Left lobe of liver (tissue), 2 donors: ENCODE measurements at regions not wholly inside any gene's neighbourhood (a gene's known extent, or its start where the extent isn't known, plus 50 kb on each side); places are given as distances from the start of the nearest gene placed in this dataset.
"Not testable (repeated sequence)": the region's sequence is repeated elsewhere in the genome, so short reads cannot be mapped to it uniquely, and the experiment has no call there.

Source experiments
- ATAC-seq: fragments of 200-7000 bp; cut with Tn5 transposase; one replicate; pipeline ENCODE4 v1.9.1; 2020; ENCODE audit warnings: mild to moderate bottlenecking, moderate library complexity
- DNase-seq: peaks from one replicate; pipeline ENCODE4 v3.0.0-alpha.2; 2020; ENCODE audit warnings: low spot score
- donor health status: DM: no; HTN: no; CAD: no; lungs with moderate emphysema.
- donor health status: DM: no; HTN: yes; CAD: no.

DNA sequence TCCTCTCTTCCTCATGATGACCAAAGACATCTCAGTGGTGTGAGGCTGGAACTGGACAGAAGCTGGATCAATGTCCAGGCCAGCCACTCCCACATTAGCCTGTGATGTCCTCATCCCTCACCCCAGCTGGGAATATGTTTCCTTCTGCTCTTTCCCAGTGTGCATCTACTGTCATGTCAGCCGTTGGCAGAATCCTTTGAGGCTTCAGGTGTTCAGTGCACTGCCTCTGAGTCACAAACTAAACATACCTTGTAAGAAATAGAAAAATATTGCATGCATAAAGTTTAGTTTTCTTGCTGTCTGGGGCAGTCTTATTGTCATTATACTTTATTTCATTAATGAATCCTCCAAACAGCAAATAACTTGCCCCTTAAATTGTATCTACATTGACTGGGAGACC is 161.6 kb upstream of the RASGRP1 start:
- ATAC-seq = no peak

DNA sequence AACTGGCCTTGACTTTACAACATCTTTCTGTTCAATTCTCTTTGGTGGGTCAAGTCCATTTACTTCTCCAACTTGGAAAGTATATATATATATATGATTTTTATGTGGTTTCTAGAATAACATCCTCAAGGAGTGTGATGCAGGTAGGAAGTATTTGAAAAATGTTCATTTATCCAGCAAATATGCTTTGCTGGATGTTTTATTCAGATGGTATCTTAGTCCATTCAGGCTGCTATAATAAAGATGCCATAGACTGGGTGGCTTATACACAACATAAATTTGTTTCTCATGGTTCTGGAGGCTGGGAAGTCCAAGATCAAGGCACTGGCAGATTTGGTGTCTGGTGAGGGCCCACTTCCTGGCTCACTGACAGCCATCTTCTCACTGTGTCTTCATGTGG is 168.7 kb upstream of the RASGRP1 start:
- DNase-seq = no peak
- no peak for ATAC-seq

More for the DNA sequence above, 161.6 kb upstream of the RASGRP1 start:
- no peak for DNase-seq

DNA sequence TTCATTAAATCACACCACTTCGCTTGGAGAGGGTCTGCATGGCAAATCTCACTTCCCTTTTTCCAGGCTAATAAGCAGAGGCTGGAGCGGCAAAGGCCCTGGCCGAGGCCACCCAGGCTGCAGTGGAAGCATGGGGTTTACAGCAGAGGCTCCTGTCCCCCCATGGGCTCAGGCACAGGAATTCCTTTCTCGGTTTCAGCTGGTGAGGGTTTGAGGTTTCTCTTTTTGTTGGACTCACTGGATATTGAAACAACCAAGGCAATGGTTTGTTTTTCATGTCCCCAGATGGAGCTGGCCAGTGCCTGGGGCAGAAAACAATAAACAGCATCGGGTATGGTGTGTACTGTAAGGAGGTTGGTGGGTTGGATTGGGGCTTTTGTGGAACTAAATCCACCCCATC is 175.6 kb upstream of the RASGRP1 start:
- no peak for ATAC-seq
- no peak for DNase-seq

DNA sequence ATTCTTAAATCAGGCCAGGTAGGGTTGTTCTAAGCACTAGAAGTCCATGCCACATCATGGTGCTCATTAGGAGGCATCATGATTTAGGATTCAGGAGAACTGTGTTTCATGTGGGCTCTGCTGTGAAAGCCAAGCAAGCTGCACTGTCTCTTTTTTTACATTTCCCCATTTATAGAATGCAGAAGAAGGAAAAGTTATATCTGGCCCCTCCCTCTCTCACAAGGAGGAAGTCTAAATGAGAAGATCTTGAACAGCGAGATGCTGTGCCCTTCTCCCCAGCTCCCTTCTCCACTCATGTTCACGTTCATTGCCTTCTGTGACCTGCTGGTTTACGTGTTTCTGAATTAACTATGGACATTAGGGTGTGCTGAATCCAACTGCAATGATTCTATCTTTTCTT is 178.5 kb upstream of the RASGRP1 start:
- ATAC-seq = no peak
- DNase-seq = no peak

DNA sequence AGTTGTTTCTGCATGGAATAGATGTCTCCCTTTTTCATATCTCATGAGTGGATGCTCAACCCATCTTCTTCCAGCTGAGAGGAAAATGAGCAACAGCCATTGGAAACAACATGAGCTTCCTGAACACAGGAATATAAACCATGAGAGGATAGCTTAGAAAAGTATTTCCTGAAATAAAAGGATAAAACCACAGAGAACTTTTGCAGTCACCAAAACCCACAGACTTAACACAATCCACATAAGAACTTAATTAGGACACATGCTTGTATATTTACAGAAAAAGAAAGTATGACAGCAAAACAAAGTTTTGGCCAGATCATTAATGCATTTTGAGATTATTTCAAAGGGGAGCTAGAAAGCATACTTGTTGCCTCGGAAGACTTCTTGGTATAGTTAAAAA is 180.5 kb upstream of the RASGRP1 start:
- ATAC-seq (no peak), DNase-seq (no peak)

DNA sequence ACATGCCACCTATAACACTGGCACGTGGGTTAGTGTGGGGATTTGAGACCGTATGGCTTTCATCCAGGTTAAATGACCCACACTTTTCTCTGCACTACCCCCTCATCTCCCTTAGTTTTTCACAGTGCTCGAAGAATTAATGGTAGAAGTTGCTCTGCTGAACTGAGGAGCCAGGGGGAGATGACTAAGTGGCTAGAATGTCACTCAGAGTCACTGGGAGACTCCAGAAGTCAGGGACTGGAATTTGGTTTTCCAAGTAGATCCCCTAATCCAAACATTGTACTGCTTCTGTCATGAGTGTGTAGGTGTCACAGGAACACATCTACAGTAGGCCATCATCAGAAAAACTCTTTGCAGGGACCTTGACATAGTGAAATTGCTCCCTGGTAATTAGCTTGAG is 181.0 kb upstream of the RASGRP1 start:
- DNase-seq = no peak
- ATAC-seq = no peak

DNA sequence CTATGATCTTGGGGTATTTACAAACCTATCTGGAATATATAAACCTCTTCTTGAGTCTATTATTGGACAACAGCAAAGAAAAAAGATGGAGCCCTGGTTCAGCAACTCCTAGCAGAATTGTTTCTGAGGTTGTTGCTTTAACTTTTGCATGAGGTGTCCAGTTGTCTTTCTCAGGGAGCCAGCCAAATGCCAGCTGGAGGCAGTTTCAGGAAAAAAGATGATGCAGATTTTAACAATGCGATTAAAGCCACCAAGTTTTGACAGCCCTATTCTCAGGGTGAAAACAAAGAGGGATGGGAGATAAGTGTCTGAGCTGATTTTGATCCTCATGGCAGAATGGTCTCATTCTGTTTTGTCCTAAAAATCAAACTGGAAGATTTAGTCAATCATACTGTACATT is 181.6 kb upstream of the RASGRP1 start:
- DNase-seq = no peak
- ATAC-seq = no peak

DNA sequence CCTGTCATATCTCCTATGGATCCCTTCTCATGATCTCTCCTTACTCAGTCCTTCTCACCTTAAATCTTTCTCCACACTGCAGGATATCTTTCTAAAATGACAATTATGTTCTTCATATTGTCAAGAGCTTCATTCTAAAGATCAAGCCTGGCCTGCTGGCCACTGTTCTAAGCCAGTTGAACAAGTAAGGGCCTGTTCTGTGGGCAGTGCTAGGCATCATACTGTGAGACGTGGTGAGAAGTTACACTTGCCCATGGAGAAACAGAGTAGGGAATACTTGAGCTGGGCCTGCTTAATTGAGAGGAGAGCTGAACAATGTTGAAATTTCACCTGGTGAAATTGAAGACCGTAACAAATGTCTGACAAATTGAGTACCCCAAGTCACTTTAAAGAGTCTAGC is 184.1 kb upstream of the RASGRP1 start:
- ATAC-seq = no peak
- DNase-seq = no peak

DNA sequence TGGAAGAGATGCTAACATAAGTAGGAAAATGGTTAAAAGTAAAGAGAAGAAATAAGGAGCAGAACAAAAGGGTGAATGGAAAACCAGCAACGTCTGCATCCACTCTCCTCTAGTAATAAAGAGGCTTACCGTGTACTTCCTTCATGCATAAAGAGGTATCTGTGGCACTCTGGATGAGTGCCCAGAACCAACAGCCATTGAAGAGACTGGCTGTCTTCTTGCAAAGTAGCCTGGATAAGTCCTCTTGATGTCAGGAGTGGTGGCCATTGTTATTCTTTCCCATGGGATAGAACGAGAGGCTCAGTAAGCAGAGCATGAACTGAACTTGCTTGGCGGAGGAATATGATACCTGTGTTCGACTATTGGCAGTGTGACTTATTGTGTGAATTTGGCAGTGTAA is 186.2 kb upstream of the RASGRP1 start:
- DNase-seq (no peak), ATAC-seq (no peak)

DNA sequence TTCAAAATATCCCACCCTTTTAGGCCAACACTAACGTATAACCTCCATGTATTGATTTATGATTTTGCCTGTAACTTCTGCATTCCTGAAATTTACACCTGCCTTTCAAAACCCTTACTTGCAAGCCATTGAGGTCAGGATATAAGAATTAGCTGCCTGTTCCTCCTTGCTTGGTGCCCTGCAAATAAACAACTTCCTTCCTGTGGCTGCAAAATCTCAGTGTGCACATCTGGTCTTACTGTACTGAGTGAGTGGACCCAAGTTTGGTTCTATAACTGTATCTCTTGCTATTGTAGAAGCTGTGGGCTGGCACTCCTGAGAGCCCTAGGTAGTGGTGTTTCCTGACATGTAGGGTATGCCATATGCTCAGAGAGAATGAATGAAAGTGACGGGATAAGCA is 191.1 kb upstream of the RASGRP1 start:
- ATAC-seq (no peak), DNase-seq (no peak)

DNA sequence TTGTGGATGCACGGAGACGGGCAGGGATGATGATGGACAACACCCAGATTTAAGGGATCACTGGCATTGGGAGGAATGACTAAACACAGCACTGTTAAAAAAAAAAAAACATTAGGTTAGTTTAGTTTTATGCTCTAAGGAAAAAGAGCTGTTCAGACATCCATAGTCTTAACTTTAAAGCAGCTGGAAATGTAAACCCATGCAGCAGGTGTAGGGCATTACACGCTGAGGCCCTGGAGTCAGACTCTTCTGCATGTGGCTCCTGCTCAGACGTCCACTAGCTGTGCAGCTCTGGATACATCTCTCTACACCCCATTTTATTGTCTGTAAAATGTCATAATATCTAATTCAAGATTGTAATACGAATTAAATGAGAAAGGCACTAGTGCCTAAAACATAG is 191.8 kb upstream of the RASGRP1 start:
- DNase-seq (no peak), ATAC-seq (no peak)

DNA sequence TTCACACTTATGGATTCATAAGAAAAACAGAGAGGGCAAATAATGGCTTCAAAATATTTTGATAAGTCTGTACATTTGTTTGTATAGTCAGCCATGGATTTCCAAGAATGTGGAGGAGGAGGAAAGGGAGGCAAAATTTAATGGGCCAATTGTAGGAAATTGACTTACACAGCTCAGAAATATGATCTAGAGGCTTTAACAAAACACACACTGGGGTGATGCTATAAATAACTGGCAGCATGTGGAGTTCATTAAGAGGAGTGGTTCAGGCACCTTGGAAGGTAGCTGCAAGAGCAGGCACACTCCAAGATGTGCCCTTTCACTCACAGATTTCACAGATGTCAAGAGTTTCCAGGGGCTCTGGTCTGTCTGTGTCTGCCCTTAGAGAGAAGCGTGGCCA is 193.4 kb upstream of the RASGRP1 start:
- DNase-seq (no peak), ATAC-seq (no peak)

DNA sequence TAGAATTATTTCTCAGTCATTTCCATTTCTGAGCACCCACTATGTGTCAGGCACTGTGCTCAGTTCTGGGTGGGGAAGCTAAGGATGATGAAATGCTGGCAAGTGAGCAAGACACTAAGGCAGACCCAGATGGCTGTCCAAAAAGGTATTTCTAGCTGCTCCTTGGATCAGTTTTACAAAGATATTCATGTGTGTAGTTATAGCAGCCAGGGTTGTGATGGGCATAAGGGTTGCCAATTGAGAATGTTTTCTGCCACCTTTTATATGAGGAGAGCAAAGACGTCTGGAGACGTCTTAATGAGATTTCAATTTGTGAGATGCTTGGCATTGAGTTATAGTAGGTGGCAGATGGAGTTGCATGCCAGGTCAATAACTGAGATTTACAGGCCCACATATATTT is 197.1 kb upstream of the RASGRP1 start:
- no peak for DNase-seq
- no peak for ATAC-seq

DNA sequence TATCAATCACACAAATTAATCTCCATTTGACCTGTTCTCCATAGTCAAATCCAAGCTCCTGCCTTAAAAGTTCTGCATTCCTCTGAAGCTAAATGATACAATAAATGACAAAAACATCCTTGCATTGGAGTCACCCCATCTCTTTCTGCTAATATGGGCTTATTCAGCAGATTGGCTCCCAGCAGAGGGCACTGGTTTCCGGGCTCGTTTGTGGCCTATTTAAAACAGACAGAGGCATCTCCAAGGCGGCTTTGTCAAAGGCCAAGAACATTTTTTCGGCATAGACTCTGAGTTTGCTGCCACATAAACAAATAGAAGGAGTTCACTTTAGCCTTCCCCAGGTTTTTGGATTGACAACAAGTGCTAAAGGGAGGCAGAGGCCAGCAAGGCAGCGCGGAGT is 204.4 kb upstream of the RASGRP1 start:
- no peak for DNase-seq
- no peak for ATAC-seq

DNA sequence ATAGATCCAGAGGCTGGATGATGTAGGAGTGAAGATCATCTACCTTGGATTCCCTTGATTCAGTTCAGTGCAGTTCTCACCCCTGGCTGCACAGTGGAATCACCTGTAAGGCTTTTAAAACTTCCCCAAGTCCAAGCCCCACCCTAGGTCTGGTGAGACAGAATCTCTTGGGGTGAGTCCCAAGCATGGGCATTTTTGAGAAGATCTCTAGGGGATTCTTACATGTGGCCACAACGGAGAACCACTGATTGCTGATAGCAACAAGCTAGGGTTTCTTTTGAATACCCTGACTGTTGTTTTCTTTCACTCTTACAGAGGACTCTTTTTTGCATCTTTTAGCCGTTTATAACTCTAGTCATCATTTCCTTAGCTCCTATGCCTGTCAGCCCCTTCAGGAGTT is 204.9 kb upstream of the RASGRP1 start:
- DNase-seq (no peak), ATAC-seq (no peak)

DNA sequence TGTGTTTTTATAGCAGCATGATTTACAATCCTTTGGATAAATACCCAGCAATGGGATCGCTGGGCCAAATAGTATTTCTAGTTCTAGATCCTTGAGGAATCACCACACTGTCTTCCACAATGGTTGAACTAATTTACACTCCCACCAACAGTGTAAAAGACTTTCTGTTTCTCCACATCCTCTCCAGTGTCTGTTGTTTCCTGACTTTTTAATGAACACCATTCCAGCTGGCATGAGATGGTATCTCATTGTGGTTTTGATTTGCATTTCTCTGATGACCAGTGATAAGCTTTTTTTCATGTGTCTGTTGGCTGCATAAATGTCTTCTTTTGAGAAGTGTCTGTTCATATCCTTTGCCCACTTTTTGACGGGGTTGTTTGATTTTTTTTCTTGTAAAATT is 209.5 kb upstream of the RASGRP1 start:
- not testable (repeated sequence) for DNase-seq, ATAC-seq

DNA sequence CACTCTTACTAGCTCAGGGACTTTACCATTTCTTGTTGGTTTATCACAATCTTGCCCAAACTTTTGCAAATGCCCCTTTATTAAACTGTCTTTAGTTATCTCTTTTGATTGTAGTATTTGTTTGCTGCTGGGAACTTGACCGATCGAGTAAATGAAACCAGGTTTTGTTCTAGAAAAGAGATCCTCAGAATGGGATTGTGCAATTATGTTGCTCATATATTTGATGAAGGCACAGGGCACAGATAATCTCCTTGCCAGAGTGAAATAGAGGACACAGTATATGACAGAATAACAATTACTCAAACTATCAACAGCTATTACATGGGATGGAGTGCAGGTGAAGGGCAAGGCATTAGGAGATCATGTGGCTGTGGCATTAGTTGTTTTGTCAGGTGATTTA is 216.6 kb upstream of the RASGRP1 start:
- no peak for DNase-seq
- ATAC-seq = no peak

DNA sequence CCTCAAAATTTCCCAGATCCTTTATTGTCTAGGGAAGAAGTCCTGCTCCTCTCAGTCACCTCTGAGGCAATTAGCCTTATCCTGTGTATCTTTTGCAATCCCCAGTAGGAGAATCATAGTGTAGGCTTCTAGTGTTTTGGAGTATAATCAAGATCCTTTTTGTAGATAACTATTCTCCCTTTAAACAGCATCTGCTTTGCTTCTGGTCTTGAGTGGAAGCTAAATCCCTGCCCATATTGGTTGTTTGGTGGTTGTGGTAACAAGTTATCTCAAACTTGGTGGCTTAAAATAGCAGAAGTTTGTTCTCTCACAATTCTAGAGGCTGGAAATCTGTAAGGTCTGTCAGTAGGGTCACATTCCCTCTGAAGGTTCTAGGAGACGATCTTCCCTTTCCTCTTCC is 217.5 kb upstream of the RASGRP1 start:
- ATAC-seq = no peak
- DNase-seq = no peak

DNA sequence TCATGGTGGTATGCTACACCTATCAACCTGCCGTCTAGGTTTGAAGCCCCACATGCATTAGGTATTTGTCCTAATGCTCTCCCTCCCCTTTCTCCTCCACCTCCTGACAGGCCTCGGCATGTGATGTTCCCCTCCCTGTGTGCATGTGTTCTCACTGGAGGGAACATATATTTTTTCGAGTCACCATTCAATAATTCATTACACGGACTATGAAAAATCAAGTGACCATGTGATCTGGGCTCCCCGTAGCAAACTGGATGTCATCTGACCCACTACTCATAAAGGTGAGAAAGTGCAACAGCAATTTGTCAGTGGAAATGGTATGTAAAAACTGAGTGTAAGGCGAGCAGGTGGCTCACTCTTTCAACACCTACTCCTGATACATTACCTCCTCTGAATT is 224.3 kb upstream of the RASGRP1 start:
- DNase-seq (no peak), ATAC-seq (no peak)

DNA sequence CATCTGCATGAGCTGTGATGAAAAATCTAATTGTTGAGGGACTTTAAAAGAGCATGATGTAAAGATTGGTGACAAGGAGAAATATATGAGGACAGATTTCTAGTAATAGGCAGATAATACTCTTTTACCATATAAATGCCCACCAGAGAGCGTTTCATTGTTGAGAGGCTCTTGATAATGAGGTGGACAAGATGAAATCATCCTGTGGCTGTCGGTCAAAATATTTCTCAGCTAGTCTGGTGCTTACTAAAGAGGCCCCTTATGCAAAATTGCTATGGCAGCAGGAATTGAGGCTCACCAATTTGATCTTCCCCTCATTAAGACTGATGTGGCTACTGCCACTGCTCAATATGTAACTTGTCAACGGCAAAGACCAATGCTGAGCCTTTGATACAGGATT is 225.0 kb upstream of the RASGRP1 start:
- DNase-seq = no peak
- ATAC-seq = no peak

DNA sequence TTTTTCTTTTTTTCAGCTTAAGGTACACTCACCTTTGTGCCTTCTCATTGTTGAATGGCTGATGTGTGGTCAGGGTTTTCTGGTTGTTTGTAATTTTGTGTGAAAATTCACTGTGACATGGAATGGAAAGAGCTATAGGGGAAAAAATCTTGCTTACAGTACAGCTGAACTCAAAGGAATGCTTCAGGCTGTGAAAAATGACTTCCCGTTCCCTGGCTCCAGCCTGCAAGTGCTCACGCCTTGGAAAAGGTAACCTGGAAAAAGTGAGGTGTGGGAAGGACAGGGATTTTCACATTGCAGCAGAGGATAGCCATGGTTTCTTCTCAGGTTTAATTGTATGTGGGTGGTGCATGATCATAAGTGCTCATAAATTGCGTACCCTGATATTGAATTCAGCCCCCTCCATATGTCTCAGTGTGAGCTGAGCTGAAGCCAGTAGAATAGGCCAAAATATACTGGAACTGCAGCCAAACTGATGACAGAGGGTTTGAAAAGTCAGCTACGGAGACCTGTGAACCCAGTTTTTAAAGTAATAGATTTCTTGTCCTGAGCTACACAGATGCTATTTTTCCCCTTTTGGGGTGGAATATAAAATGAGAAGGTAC is 228.7 kb upstream of the RASGRP1 start:
- no peak for ATAC-seq
- DNase-seq = no peak

DNA sequence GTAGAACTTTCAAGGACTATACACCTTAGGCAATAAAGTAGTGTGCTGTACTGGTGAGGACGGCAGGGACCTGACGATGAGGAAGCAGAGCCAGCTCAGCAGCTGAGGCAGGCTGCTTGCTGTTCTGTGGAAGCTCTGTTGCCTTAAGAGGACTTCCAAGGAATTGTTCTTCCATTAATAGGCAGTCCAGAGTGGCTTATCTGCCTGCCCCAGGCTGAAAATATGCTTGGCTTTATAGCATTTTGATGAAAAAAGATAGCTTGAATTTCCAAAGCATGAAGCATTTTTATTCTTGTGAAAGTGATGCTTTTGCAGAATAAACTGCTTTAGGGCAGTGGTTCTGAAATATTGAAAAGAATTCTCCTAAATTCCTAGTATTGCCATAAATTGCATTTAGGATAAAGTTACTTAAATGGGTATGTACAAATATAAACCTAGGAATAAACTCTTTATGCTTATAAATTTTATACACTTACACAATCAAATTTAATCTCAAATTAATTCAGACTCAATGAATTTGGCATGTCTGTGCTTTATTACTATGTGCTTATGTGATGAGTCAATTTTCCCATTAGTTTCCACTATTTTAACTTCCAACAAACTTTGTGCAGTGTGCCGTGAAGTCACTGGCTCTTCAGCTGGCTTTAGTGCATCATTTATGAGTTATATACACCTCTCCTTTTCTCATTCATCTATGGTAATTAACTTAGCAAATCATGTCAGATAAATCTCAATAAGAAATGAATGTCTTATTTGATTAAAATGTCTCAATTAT is 231.0 kb upstream of the RASGRP1 start:
- DNase-seq (no peak), ATAC-seq (no peak)

DNA sequence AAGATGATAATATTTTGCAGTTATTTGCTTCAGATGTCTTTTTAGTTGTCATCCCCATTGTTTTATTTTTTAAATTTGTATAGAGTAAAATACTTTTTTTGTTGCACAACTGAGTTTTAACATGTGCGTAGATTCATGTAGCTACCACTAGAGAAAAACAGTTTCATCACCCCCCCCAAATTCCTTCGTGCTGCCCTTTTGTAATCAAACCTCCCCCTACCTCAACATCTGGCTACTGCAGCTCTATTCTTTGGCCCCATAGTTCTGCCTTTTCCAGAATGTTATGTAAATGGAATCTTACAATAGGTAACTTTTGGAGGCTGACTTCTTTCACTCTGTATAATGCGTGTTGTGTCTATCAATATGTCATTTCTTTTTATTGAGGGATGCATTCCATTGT is 232.0 kb upstream of the RASGRP1 start:
- DNase-seq (no peak), ATAC-seq (no peak)
